ENCODE measurements at regions not wholly inside any gene's neighbourhood (a gene's known extent, or its start where the extent isn't known, plus 50 kb on each side); places are given as distances from the start of the nearest gene placed in this dataset.

DNA sequence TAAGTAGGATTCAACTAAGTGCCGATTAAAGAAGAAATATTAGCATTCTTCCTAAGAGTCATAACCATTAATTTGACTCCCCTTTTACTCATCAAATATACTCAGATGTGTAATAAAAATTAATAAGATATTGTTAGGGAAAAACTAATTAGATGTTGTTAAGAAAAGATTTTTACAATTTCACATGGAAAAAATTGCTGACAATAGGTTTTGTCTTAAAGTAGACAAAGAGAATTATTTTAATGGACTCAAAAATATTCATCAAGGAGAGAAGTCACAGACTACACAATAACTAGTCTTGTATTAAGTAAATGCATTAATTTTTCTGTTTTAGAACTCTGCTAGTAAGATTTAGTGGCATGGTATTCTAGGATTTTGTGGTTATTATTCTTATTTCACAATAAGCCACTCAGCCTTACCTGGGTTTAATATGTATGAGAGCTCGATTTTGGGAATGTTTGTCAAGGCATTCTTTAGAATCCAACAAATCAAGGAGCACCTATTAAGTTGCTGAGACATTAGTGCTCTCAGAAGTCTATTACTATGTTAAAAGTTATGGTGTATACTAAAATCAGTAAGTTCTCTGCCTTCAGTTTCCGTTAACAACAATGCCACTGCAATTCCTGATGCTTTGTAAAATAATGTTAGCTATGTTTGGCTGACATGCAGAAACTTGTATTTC lies 110.2 kb upstream of the UGT8 start:
- Histone ChIP-seq H4K20me1 (ENCODE audit: insufficient read depth, low read length) (no peaks in the 10 kb centered on the region), H3K4me3 (ENCODE audit: low read depth, low read length, poor library complexity, severe bottlenecking) (no peak overlapping the region), H3K4me1 (ENCODE audit: insufficient read depth, low read length, poor library complexity, severe bottlenecking) (no peaks in the 10 kb centered on the region), H3K9me2 (ENCODE audit: insufficient read depth, low read length) (no peaks in the 10 kb centered on the region), H3K36me3 (ENCODE audit: insufficient read depth, low read length) (no peaks in the 10 kb centered on the region), H3K4me2 (ENCODE audit: low read length) (no peak overlapping the region), H2AFZ (ENCODE audit: low read length) (no peak overlapping the region), H3K79me2 (ENCODE audit: insufficient read depth, low read depth, low read length) (no peaks in the 10 kb centered on the region), H3K9me3 (ENCODE audit: low read length) (no peaks in the 10 kb centered on the region), H3K27ac (ENCODE audit: low read depth, low read length, poor library complexity, severe bottlenecking) (no peak overlapping the region)
- intact Hi-C loops (cut with micrococcal nuclease; ENCODE audit: unreplicated experiment): no loop called here
- CTCF ChIA-PET (ENCODE audit: unreplicated experiment): no interaction called here
- no peak for DNase-seq (ENCODE audit: low spot score)
- POLR2A ChIA-PET: no interaction called here
- no TSS peak for BruUV-seq (replicated peaks)
- TF ChIP-seq EZH2phosphoT487 (IDR thresholded peaks at IDR 0.05; ENCODE audit: borderline replicate concordance, low read depth, low read length): no peak

GRCh38 chr4:114494246-114494803 lies 104.3 kb upstream of the UGT8 start:
- ChIA-PET POLR2A (interaction anchor here (0.7 to 1.1 kb wide), 2 partner anchors 13 kb away, joined by 3 to 4 read pairs; no protein-coding TSS in a partner anchor), CTCF (ENCODE audit: unreplicated experiment) (no interaction called here)
- no peak overlapping the region for H3K4me2 ChIP-seq (ENCODE audit: low read length)
- H3K27ac ChIP-seq (ENCODE audit: low read depth, low read length, poor library complexity, severe bottlenecking): no peak overlapping the region
- intact Hi-C loops (cut with micrococcal nuclease; ENCODE audit: unreplicated experiment): no loop called here
- H3K4me3 ChIP-seq (ENCODE audit: low read depth, low read length, poor library complexity, severe bottlenecking): no peak overlapping the region
- no peaks in the 10 kb centered on the region for H3K9me2 ChIP-seq (ENCODE audit: insufficient read depth, low read length)
- no peak overlapping the region for H2AFZ ChIP-seq (ENCODE audit: low read length)
- no peak for DNase-seq (ENCODE audit: low spot score)
- H3K9me3 ChIP-seq (ENCODE audit: low read length): no peaks in the 10 kb centered on the region
- no peaks in the 10 kb centered on the region for H3K4me1 ChIP-seq (ENCODE audit: insufficient read depth, low read length, poor library complexity, severe bottlenecking)
- no peaks in the 10 kb centered on the region for H4K20me1 ChIP-seq (ENCODE audit: insufficient read depth, low read length)
- no peak for TF ChIP-seq EZH2phosphoT487 (IDR thresholded peaks at IDR 0.05; ENCODE audit: borderline replicate concordance, low read depth, low read length)
- TF ChIP-seq, protein P1, sequence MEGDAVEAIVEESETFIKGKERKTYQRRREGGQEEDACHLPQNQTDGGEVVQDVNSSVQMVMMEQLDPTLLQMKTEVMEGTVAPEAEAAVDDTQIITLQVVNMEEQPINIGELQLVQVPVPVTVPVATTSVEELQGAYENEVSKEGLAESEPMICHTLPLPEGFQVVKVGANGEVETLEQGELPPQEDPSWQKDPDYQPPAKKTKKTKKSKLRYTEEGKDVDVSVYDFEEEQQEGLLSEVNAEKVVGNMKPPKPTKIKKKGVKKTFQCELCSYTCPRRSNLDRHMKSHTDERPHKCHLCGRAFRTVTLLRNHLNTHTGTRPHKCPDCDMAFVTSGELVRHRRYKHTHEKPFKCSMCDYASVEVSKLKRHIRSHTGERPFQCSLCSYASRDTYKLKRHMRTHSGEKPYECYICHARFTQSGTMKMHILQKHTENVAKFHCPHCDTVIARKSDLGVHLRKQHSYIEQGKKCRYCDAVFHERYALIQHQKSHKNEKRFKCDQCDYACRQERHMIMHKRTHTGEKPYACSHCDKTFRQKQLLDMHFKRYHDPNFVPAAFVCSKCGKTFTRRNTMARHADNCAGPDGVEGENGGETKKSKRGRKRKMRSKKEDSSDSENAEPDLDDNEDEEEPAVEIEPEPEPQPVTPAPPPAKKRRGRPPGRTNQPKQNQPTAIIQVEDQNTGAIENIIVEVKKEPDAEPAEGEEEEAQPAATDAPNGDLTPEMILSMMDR (conservative IDR thresholded peaks at IDR 0.05; ENCODE audit: low read length): no peak
- BruUV-seq (replicated peaks): no TSS peak
- H3K36me3 ChIP-seq (ENCODE audit: insufficient read depth, low read length): no peaks in the 10 kb centered on the region
- no peaks in the 10 kb centered on the region for H3K79me2 ChIP-seq (ENCODE audit: insufficient read depth, low read depth, low read length)

- no peak overlapping the region for H2AFZ ChIP-seq (ENCODE audit: low read length)
- POLR2A ChIA-PET: interaction anchor here (0.7 kb wide), 1 partner anchor 461 kb away, joined by 4 read pairs; no protein-coding TSS in a partner anchor
Observed at GRCh38 chr4:114495471-114495928, 103.1 kb upstream of the UGT8 start.

More at GRCh38 chr4:114495471-114495928, 103.1 kb upstream of the UGT8 start:
- CTCF ChIA-PET (ENCODE audit: unreplicated experiment): no interaction called here
- no peak overlapping the region for H3K4me2 ChIP-seq (ENCODE audit: low read length)
- no peaks in the 10 kb centered on the region for H3K36me3 ChIP-seq (ENCODE audit: insufficient read depth, low read length)
- no peak overlapping the region for H3K27ac ChIP-seq (ENCODE audit: low read depth, low read length, poor library complexity, severe bottlenecking)
- H3K4me3 ChIP-seq (ENCODE audit: low read depth, low read length, poor library complexity, severe bottlenecking): no peak overlapping the region
- H3K9me2 ChIP-seq (ENCODE audit: insufficient read depth, low read length): no peaks in the 10 kb centered on the region
- no peaks in the 10 kb centered on the region for H4K20me1 ChIP-seq (ENCODE audit: insufficient read depth, low read length)
- no peaks in the 10 kb centered on the region for H3K9me3 ChIP-seq (ENCODE audit: low read length)
- no peak for DNase-seq (ENCODE audit: low spot score)
- no TSS peak for BruUV-seq (replicated peaks)
- no peaks in the 10 kb centered on the region for H3K79me2 ChIP-seq (ENCODE audit: insufficient read depth, low read depth, low read length)
- intact Hi-C loops (cut with micrococcal nuclease; ENCODE audit: unreplicated experiment): no loop called here
- TF ChIP-seq, protein P1 (conservative IDR thresholded peaks at IDR 0.05; ENCODE audit: low read length): no peak
- no peak for TF ChIP-seq EZH2phosphoT487 (IDR thresholded peaks at IDR 0.05; ENCODE audit: borderline replicate concordance, low read depth, low read length)
- H3K4me1 ChIP-seq (ENCODE audit: insufficient read depth, low read length, poor library complexity, severe bottlenecking): no peaks in the 10 kb centered on the region

Measured in OCI-LY7 (cell line).